Kidney capillary endothelial cell (primary cell): ENCODE measurements at regions not wholly inside any gene's neighbourhood (a gene's known extent, or its start where the extent isn't known, plus 50 kb on each side); places are given as distances from the start of the nearest gene placed in this dataset.

Experiments
- DNase-seq: peaks from one replicate; pipeline ENCODE4 v3.0.0-alpha.2; 2018; ENCODE audit warnings: low spot score

GRCh38 chr6:9116026-9116425 lies 680.7 kb upstream of the SLC35B3 start:
- DNase-seq: peak; percentile 4

GRCh38 chr6:9112544-9112943 lies 677.2 kb upstream of the SLC35B3 start:
- DNase-seq: no peak

- DNase-seq: no peak
Measured at GRCh38 chr6:9103876-9104521, 668.7 kb upstream of the SLC35B3 start.

- no peak for DNase-seq
Measured at GRCh38 chr6:9101920-9102319, 666.6 kb upstream of the SLC35B3 start.

GRCh38 chr6:9100869-9101580 lies 665.7 kb upstream of the SLC35B3 start:
- peak; percentile 5 for DNase-seq

- no peak for DNase-seq
Measured at GRCh38 chr6:9095729-9096128, 660.4 kb upstream of the SLC35B3 start.

- no peak for DNase-seq
Measured at GRCh38 chr6:9095137-9095536, 659.8 kb upstream of the SLC35B3 start.

GRCh38 chr6:9089724-9090123 lies 654.4 kb upstream of the SLC35B3 start:
- no peak for DNase-seq

GRCh38 chr6:9087470-9087869 lies 652.1 kb upstream of the SLC35B3 start:
- no peak for DNase-seq

GRCh38 chr6:9086331-9086730 lies 651.0 kb upstream of the SLC35B3 start:
- DNase-seq: no peak

GRCh38 chr6:9085709-9086070 lies 650.3 kb upstream of the SLC35B3 start:
- no peak for DNase-seq

- DNase-seq: no peak
Measured at GRCh38 chr6:9085054-9085708, 649.8 kb upstream of the SLC35B3 start.

GRCh38 chr6:9083108-9083507 lies 647.8 kb upstream of the SLC35B3 start:
- DNase-seq: no peak

- no peak for DNase-seq
Measured at GRCh38 chr6:9066726-9067125, 631.4 kb upstream of the SLC35B3 start.

- DNase-seq: no peak
Measured at GRCh38 chr6:9064156-9064555, 628.8 kb upstream of the SLC35B3 start.

GRCh38 chr6:9062596-9062995 lies 627.3 kb upstream of the SLC35B3 start:
- DNase-seq: no peak

GRCh38 chr6:9057937-9058336 lies 622.6 kb upstream of the SLC35B3 start:
- DNase-seq: no peak

GRCh38 chr6:9056556-9056955 lies 621.2 kb upstream of the SLC35B3 start:
- no peak for DNase-seq

- no peak for DNase-seq
Measured at GRCh38 chr6:9044426-9044825, 609.1 kb upstream of the SLC35B3 start.

GRCh38 chr6:9040718-9041117 lies 605.4 kb upstream of the SLC35B3 start:
- DNase-seq: no peak

- DNase-seq: no peak
Measured at GRCh38 chr6:9039258-9039657, 603.9 kb upstream of the SLC35B3 start.

GRCh38 chr6:9028086-9028485 lies 592.7 kb upstream of the SLC35B3 start:
- DNase-seq: no peak

GRCh38 chr6:9025796-9026394 lies 590.5 kb upstream of the SLC35B3 start:
- DNase-seq: no peak
